Stomach (tissue), 4 donors: ENCODE measurements at regions not wholly inside any gene's neighbourhood (a gene's known extent, or its start where the extent isn't known, plus 50 kb on each side); places are given as distances from the start of the nearest gene placed in this dataset.

Experiments
- CTCF ChIP-seq, 7 experiments: fragments of 450-650 bp in 4 of 7; fragments of 200-600 bp in 3 of 7; sonication (generic) in 3 of 7; IDR thresholded peaks; one replicate each; pipeline ENCODE4 v1.5.1; 2016 to 2019; ENCODE audit warnings: antibody characterized with exemption in 7 of 7, control low read depth in 2 of 7, mild to moderate bottlenecking in 1 of 7
- POLR2A ChIP-seq, 4 donors: fragments of 450-650 bp; IDR thresholded peaks; one replicate each; pipeline ENCODE4 v1.6.1; 2016; ENCODE audit warnings: antibody characterized with exemption in 4 of 4, control low read depth in 2 of 4, mild to moderate bottlenecking in 1 of 4, moderate library complexity in 1 of 4

GRCh38 chr6:99816795-99817194, 177.2 kb downstream of the MCHR2 start:
- TF ChIP-seq CTCF (IDR thresholded peaks at IDR 0.05): no peak
- no peak for TF ChIP-seq POLR2A (IDR thresholded peaks at IDR 0.05)
